SK-N-SH (cell line): ENCODE measurements at regions not wholly inside any gene's neighbourhood (a gene's known extent, or its start where the extent isn't known, plus 50 kb on each side); places are given as distances from the start of the nearest gene placed in this dataset.

Experiments
- CTCF ChIA-PET: fragments of 300-600, 350-600 bp; formaldehyde crosslinking; extraction: SDS; loops from one replicate; lab custom pipeline; 2021; lab: Yijun Ruan, JAX
- POLR2A ChIA-PET: fragments of 350-600 bp; sonication (Branson Sonifier 250); formaldehyde crosslinking; extraction: SDS; loops from one replicate; lab custom pipeline; 2020; ENCODE audit warnings: antibody characterized with exemption, inconsistent platforms; lab: Yijun Ruan, JAX
- DNase-seq: peaks from one replicate; pipeline ENCODE4 v3.0.0; 2012
- H2AFZ ChIP-seq: fragments of 200-600 bp; sonication (generic); 2 replicates; pipeline ENCODE4 v1.8.1; 2016; ENCODE audit warnings: antibody characterized with exemption, mild to moderate bottlenecking, low read depth
- H3F3A ChIP-seq: fragments of 200-600 bp; sonication (generic); replicated peaks from 2 replicates; pipeline ENCODE3; 2016; ENCODE audit warnings: antibody characterized with exemption, mild to moderate bottlenecking; ENCODE audit not compliant: insufficient read depth
- H3K27ac ChIP-seq, 2 experiments: fragments of 200-500 bp in 1 of 2; fragments of 200-600 bp in 1 of 2; sonication (Bioruptor generic) in 1 of 2; sonication (generic), shearing (Covaris generic) in 1 of 2; 2 replicates each; pipeline versions ENCODE4 v1.5.1 to v1.6.1; 2014 to 2016; ENCODE audit warnings: low read depth in 2 of 2, inconsistent platforms in 1 of 2, low read length in 1 of 2, mild to moderate bottlenecking in 1 of 2, mixed read lengths in 1 of 2
- H3K27me3 ChIP-seq: fragments of 200-600 bp; sonication (generic), shearing (Covaris generic); 2 replicates; pipeline ENCODE4 v1.6.1; 2016; ENCODE audit warnings: mixed run types; ENCODE audit not compliant: insufficient read depth
- H3K36me3 ChIP-seq, 2 experiments: fragments of 200-500 bp in 1 of 2; fragments of 200-600 bp in 1 of 2; sonication (Bioruptor generic) in 1 of 2; sonication (generic) in 1 of 2; replicated peaks in 1 of 2; 2 replicates each; pipeline versions ENCODE3 to v1.5.1; 2014 to 2016; ENCODE audit warnings: low read length in 1 of 2, mild to moderate bottlenecking in 1 of 2; ENCODE audit not compliant: insufficient read depth in 2 of 2, control insufficient read depth in 1 of 2
- H3K4me1 ChIP-seq, 2 experiments: fragments of 200-500 bp in 1 of 2; fragments of 200-600 bp in 1 of 2; sonication (Bioruptor generic) in 1 of 2; sonication (generic), shearing (Covaris generic) in 1 of 2; 2 replicates each; pipeline versions ENCODE4 v1.5.1 to v1.6.1; 2014 to 2016; ENCODE audit warnings: low read depth in 1 of 2, low read length in 1 of 2, mixed run types in 1 of 2; ENCODE audit not compliant: insufficient read depth in 2 of 2, control insufficient read depth in 1 of 2
- H3K4me2 ChIP-seq: fragments of 200-600 bp; sonication (generic), shearing (Covaris generic); 2 replicates; pipeline ENCODE4 v1.6.1; 2017; ENCODE audit warnings: mixed run types
- H3K4me3 ChIP-seq, 2 experiments: fragments of 200-500 bp in 1 of 2; fragments of 200-600 bp in 1 of 2; sonication (Bioruptor generic) in 1 of 2; sonication (generic), shearing (Covaris generic) in 1 of 2; 2 replicates each; pipeline versions ENCODE4 v1.5.1 to v1.8.1; 2014 to 2016; ENCODE audit warnings: low read depth in 2 of 2, inconsistent platforms in 1 of 2, low read length in 1 of 2, mild to moderate bottlenecking in 1 of 2, mixed read lengths in 1 of 2, moderate library complexity in 1 of 2
- H3K79me2 ChIP-seq: fragments of 200-600 bp; sonication (generic); 2 replicates; pipeline ENCODE4 v1.8.1; 2017; ENCODE audit warnings: mild to moderate bottlenecking; ENCODE audit not compliant: insufficient read depth
- H3K9ac ChIP-seq: fragments of 200-600 bp; sonication (generic); 2 replicates; pipeline ENCODE4 v1.6.1; 2017; ENCODE audit warnings: mixed run types
- H3K9me2 ChIP-seq: fragments of 200-600 bp; sonication (generic); 2 replicates; pipeline ENCODE4 v1.6.1; 2017; ENCODE audit warnings: mixed run types
- H3K9me3 ChIP-seq: fragments of 200-600 bp; sonication (generic); 2 replicates; pipeline ENCODE4 v1.6.1; 2017; ENCODE audit warnings: mixed run types, mild to moderate bottlenecking, moderate library complexity
- H4K20me1 ChIP-seq: fragments of 200-600 bp; sonication (generic); 2 replicates; pipeline ENCODE4 v1.6.1; 2017; ENCODE audit warnings: mild to moderate bottlenecking, mixed run types; ENCODE audit not compliant: insufficient read depth
- CHD2 ChIP-seq: fragments of 150-350 bp; IDR thresholded peaks from 2 replicates; pipeline ENCODE4 v1.6.1; 2018; ENCODE audit warnings: low read length; ENCODE audit not compliant: partially characterized antibody
- CTCF ChIP-seq: fragments of 200-600 bp; sonication (generic); IDR thresholded peaks from 2 replicates; pipeline ENCODE4 v1.6.1; 2017; ENCODE audit warnings: antibody characterized with exemption, mild to moderate bottlenecking, moderate library complexity
- EP300 ChIP-seq, 2 experiments: IDR thresholded peaks; 2 replicates each; pipeline versions ENCODE4 v1.4.0 to v1.6.1; 2012; ENCODE audit warnings: borderline replicate concordance in 1 of 2, low read depth in 1 of 2, low read length in 1 of 2
- EZH2phosphoT487 ChIP-seq: fragments of 200-600 bp; sonication (generic); IDR thresholded peaks from 2 replicates; pipeline ENCODE4 v1.6.1; 2017; ENCODE audit warnings: low read depth, mixed run types, mild to moderate bottlenecking, antibody characterized with exemption, moderate library complexity, borderline replicate concordance
- FOSL2 ChIP-seq: IDR thresholded peaks from 2 replicates; pipeline ENCODE4 v1.4.0; 2012; ENCODE audit warnings: low read depth, mild to moderate bottlenecking, moderate library complexity, borderline replicate concordance
- JUND ChIP-seq: IDR thresholded peaks from 2 replicates; pipeline ENCODE4 v1.4.0; 2012
- MEF2A ChIP-seq: IDR thresholded peaks from 2 replicates; pipeline ENCODE4 v1.4.0; 2012; ENCODE audit warnings: low read depth, borderline replicate concordance
- NFIC ChIP-seq: IDR thresholded peaks from 2 replicates; pipeline ENCODE4 v1.4.0; 2012; ENCODE audit warnings: borderline replicate concordance
- REST ChIP-seq: IDR thresholded peaks from 2 replicates; pipeline ENCODE4 v1.6.1; 2012; ENCODE audit warnings: mild to moderate bottlenecking, low read depth, low read length, moderate library complexity
- RFX5 ChIP-seq: IDR thresholded peaks from 2 replicates; pipeline ENCODE4 v1.6.1; 2012; ENCODE audit warnings: mild to moderate bottlenecking, improper control_type of control experiment, low read length
- SIN3A ChIP-seq: IDR thresholded peaks from 2 replicates; pipeline ENCODE4 v1.6.1; 2012; ENCODE audit warnings: low read depth, mild to moderate bottlenecking, low read length, moderate library complexity, borderline replicate concordance
- TCF12 ChIP-seq: IDR thresholded peaks from 2 replicates; pipeline ENCODE4 v1.4.0; 2012
- WGBS: methylation state at CpG from one replicate; pipeline ENCODE4 v1.1.6; 2017; ENCODE audit warnings: low lambda C conversion rate; 5-methylcytosine and 5-hydroxymethylcytosine counted together

- no peaks in the 10 kb centered on the region for H3K27me3 ChIP-seq
- CTCF ChIA-PET = no interaction called here
- POLR2A ChIA-PET = no interaction called here
- no peak overlapping the region for H3K4me3 ChIP-seq
- H3K9me3 ChIP-seq = no peaks in the 10 kb centered on the region
- no peak overlapping the region for H3K27ac ChIP-seq
- H3K4me1 ChIP-seq = no peaks in the 10 kb centered on the region
- no peak overlapping the region for H3K9ac ChIP-seq
- no peaks in the 10 kb centered on the region; the same call in 1 of the 2 replicates for H3K9me2 ChIP-seq
- no peaks in the 10 kb centered on the region for H3K79me2 ChIP-seq
- TF ChIP-seq EZH2phosphoT487 (no peak), CTCF (no peak), SIN3A (no peak), EP300 (IDR thresholded peaks at IDR 0.05; ENCODE audit: borderline replicate concordance in 1 of 2, low read depth in 1 of 2, low read length in 1 of 2) (no peak), FOSL2 (no peak), NFIC (no peak)
- TF ChIP-seq, all 33 proteins: peak for 0
- H3K36me3 ChIP-seq = no peaks in the 10 kb centered on the region
- H4K20me1 ChIP-seq = no peaks in the 10 kb centered on the region
- DNase-seq = no peak
- no peak overlapping the region for H2AFZ ChIP-seq
- no peak overlapping the region for H3K4me2 ChIP-seq
- no peaks in the 10 kb centered on the region for H3F3A ChIP-seq
These were observed 506.4 kb upstream of the GRM3 start for GRCh38 chr7:86137343-86137742.

- no peaks in the 10 kb centered on the region for H3K4me1 ChIP-seq
- H3K9me3 ChIP-seq = no peaks in the 10 kb centered on the region
- ChIA-PET CTCF (no interaction called here), POLR2A (no interaction called here)
- no peak for DNase-seq
- H3K27me3 ChIP-seq = no peaks in the 10 kb centered on the region; the same call in 1 of the 2 replicates
- H3K9me2 ChIP-seq = no peaks in the 10 kb centered on the region; the same call in 1 of the 2 replicates
- no peak overlapping the region for H3K9ac ChIP-seq
- no peaks in the 10 kb centered on the region for H3K36me3 ChIP-seq
- TF ChIP-seq CHD2 (no peak), JUND (no peak), REST (no peak), FOSL2 (no peak), TCF12 (no peak), SIN3A (no peak), MEF2A (no peak), RFX5 (no peak)
- H3K4me3 ChIP-seq = no peak overlapping the region
- H3K79me2 ChIP-seq = no peaks in the 10 kb centered on the region
- no peaks in the 10 kb centered on the region for H4K20me1 ChIP-seq
- H2AFZ ChIP-seq = no peak overlapping the region
- H3F3A ChIP-seq = no peaks in the 10 kb centered on the region
- no peak overlapping the region for H3K27ac ChIP-seq
- 57% methylated on average over 10 of the region's 10 CpGs for WGBS
- no peak overlapping the region for H3K4me2 ChIP-seq
These were observed 513.4 kb upstream of the GRM3 start for GRCh38 chr7:86130268-86130667.
